G401 (cell line): ENCODE measurements at regions not wholly inside any gene's neighbourhood (a gene's known extent, or its start where the extent isn't known, plus 50 kb on each side); places are given as distances from the start of the nearest gene placed in this dataset.

Experiments
- DNase-seq: peaks from one replicate; pipeline ENCODE4 v3.0.0-alpha.2; 2015; ENCODE audit warnings: low spot score
- in situ Hi-C: cut with HindIII; loops from 2 replicates; pipeline ENCODE4 v1.10.0; 2016; ENCODE audit warnings: low sequenced_read_pairs, mixed read lengths

DNA sequence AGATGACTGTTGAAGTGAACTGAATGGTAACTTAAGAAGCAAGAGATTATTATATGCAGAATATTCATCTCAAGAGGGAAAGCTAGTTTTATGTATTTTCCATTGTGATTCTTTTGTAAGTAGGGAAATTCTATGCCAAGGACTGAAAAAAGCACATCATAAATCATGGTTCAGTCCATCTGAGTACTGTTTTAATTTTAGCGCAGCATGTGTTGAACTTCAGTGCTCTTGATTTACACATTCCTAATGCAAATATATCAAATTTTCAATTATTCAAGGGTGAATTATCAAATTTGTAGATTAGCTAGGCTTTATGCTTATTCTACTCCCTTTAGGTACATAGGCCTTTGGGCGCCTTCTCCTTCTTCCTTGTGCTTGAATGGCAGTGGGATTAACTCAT, 50.3 kb upstream of the TCF12 start:
- in situ Hi-C loops = no loop called here

GRCh38 chr15:56866803-56867202, 51.6 kb upstream of the TCF12 start:
- no peak for DNase-seq
- in situ Hi-C loops = no loop called here

More for the DNA sequence above, 50.3 kb upstream of the TCF12 start:
- DNase-seq = no peak

DNA sequence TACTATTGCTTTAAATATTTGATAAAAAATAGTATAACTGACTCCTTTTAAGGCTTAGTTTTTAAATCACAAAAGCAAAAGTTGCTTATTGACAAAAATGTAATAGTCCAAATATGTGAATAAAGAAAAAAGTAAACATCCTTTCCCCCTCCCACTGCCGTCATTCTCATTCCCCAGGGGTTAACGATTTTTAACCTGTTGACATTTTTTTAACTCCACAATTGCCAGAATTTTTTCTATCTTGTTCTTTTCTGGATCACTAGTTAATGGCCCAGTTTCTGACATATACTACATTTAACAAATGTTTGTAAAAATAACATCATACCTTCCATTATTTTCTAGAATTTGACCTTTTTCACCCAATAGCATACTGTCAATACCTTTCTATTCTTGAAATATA, 60.6 kb upstream of the TCF12 start:
- in situ Hi-C loops = no loop called here
- no peak for DNase-seq

GRCh38 chr15:56856934-56857333, 61.5 kb upstream of the TCF12 start:
- in situ Hi-C loops = no loop called here

GRCh38 chr15:56844892-56845291, 73.6 kb upstream of the TCF12 start:
- in situ Hi-C loops = no loop called here
- no peak for DNase-seq

More at GRCh38 chr15:56856934-56857333, 61.5 kb upstream of the TCF12 start:
- DNase-seq = no peak

DNA sequence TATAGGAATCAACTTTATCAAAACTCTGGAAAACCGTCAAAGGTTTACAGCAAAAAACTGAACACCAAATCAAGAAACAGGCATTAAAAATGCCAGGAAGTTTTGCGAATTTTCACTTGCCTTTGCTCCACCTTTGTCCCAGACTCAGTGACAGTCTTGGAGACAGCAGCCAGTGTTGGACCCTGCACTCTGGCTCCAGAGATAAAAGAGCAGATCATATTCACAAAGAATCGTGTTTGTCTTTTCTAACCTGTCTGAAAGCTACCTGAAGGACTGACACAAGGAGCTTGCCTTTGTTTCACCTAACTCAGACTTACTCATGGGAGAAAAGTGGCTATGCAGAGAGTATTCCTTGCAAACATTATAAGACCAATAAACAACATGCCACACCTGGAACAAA, 74.0 kb upstream of the TCF12 start:
- no peak for DNase-seq
- in situ Hi-C loops = no loop called here

DNA sequence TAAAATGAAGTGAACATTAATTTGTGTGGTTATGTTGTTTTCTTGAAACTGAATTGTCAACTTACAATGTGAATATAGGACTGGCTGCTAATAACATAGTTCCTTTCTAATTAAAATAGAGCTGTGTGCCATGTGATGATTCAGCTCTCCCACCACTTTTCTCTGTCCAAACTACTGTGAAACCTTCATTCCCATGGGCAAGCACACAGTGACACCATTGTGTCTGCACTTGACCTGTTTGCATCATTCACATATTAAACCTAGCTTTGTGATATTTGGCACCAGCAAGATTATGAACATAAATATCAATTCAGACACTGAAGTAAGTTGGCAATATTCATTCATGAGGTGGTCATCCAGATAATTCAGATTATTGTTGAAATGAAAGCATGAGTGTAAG, 78.8 kb upstream of the TCF12 start:
- no peak for DNase-seq
- in situ Hi-C loops = no loop called here

GRCh38 chr15:56839099-56839498, 79.3 kb upstream of the TCF12 start:
- in situ Hi-C loops = no loop called here
- DNase-seq = no peak

DNA sequence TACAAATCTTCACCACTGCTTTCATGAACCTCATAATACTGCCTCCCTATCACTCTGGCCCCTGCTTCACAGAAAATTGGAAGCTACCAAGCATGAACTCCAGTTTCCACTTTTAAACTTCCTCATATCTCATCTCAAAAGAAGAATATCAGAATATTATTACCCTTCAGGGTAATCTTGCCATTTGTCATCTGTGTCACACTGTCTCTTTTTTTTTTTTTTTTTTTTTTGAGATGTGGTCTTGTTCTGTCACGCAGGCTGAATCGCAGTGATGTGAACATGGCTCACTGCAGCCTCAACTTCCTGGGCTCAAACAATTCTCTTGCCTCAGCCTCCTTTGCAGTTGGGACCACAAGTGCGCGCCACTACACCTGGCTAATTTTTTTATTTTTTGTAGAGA, 80.4 kb upstream of the TCF12 start:
- no peak for DNase-seq
- in situ Hi-C loops = no loop called here

- in situ Hi-C loops = no loop called here
- no peak for DNase-seq
Observed at GRCh38 chr15:56837273-56837672, 81.2 kb upstream of the TCF12 start.

- DNase-seq = peak; percentile 36
- in situ Hi-C loops = no loop called here
Observed at GRCh38 chr15:56835718-56836171, 82.7 kb upstream of the TCF12 start.

DNA sequence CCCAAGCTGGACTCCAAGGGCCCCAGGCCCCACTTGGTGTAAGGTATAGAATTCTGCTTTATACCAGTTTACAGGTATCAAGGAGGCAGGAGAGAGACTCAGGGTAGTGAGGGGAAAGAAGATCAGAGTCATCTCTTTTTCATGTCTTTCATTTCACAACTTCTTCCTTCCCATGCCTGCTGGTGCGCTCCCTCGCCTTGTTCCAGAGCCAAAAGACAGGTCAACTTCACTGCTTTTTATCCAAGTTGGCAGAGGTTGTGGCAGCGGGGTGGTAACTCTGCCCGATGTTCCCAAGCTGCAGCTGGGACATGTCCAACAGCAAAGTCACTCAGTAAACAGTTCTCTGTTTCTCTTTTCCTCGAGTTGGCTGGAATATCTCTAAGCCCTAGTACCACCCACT, 86.3 kb upstream of the TCF12 start:
- peak; percentile 32 for DNase-seq
- in situ Hi-C loops = no loop called here

DNA sequence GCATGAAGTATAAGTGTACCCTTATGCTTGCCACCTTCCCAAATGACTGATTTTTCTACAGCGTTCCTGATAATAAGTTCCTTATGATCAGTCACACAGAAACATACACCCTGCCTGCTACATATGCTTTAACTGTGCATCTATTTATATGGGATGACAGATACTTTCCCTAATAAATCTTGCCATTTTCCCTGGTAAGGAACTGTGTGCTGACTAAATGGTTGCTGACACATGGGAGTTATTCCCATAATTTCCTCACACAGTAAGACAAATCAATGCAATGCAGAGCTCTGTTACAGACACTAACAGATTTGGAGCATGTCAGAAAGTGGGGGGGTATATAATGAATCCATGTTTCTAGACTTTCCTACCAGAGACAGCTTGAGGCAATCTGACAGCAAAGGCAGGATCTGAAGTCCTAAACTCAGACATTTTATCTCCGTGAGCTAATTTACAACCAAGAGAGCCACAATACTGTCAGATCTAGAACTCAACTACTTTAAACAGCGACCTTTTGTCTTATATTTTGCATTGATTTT, 86.9 kb upstream of the TCF12 start:
- DNase-seq = no peak
- in situ Hi-C loops = no loop called here

DNA sequence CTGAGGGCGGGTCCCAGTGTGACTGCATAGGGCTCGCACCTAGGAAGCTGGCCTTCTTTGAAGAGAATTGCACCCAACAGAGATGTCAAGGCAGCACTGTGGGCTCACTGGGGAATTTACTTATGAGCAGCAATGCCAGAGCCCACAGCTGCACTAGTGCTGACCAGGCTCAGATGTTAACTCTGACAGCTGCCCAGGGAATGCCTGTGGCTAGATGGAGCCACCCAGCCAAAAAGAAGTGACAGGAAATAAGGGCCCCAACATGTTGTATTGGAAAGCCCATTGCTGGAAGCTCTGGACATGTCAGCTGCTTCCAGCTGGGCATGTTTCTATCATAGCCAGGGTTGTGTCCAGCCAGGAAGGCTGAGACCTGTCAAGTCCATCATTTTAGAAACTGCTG, 90.9 kb upstream of the ZNF280D start:
- DNase-seq = no peak
- in situ Hi-C loops = no loop called here

DNA sequence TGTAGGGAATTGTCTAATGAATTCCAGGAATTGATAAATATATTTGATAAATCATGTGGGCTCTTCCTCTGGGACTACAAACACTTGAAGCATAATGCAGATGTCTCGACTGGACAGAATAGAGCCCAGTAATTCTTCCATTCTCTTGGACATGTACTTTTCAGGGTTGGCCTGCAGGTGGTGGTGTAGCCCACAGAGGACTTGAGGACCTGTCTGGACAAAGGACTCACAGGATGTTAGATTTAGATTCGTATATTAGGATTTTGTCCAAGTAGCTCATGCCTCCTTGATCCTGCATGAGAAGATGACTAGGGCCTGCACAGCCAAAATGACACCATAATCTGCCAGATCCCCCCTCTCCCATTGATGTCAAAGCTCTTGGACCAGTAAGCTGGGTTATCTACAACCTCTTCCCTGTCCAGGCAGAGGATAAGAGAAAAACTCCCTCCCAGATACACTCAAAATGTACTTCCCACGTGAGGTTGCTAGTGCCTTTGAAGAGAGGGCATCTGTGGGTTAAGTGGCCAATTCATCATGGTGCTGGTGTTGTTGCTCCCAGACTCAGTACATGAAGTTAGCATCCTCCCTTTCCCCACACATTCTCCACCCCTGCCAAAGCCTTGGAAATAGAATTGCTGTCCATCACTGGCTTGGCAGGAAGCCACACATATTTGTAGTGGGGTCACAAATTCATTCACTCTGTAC, 88.6 kb upstream of the ZNF280D start:
- in situ Hi-C loops = no loop called here

GRCh38 chr15:56820333-56820732, 87.0 kb upstream of the ZNF280D start:
- DNase-seq = no peak
- in situ Hi-C loops = no loop called here

More for the DNA sequence above, 88.6 kb upstream of the ZNF280D start:
- peak; percentile 68 for DNase-seq

- no peak for DNase-seq
- in situ Hi-C loops = no loop called here
Observed at GRCh38 chr15:56817321-56818080, 84.2 kb upstream of the ZNF280D start.

GRCh38 chr15:56816781-56817180, 83.5 kb upstream of the ZNF280D start:
- in situ Hi-C loops = no loop called here
- no peak for DNase-seq

- DNase-seq = no peak
- in situ Hi-C loops = no loop called here
Observed at GRCh38 chr15:56815247-56815646, 81.9 kb upstream of the ZNF280D start.

- DNase-seq = no peak
- in situ Hi-C loops = no loop called here
Observed at GRCh38 chr15:56814429-56814828, 81.1 kb upstream of the ZNF280D start.
